Astrocyte (in vitro differentiated cells and primary cell): ENCODE measurements at regions not wholly inside any gene's neighbourhood (a gene's known extent, or its start where the extent isn't known, plus 50 kb on each side); places are given as distances from the start of the nearest gene placed in this dataset.

Source experiments
- DNase-seq: peaks from one replicate; pipeline ENCODE4 v3.0.0-alpha.2; 2010; ENCODE audit warnings: low read depth
- FAIRE-seq: peaks from 2 replicates; lab custom pipeline; 2011; peaks lifted over from hg19 to GRCh38; lab: Jason Lieb, UNC
- H2AFZ ChIP-seq: 2 replicates; pipeline ENCODE4 v1.6.0; 2012; ENCODE audit warnings: low read depth, low read length, inconsistent platforms
- H3K27ac ChIP-seq: 2 replicates; pipeline ENCODE4 v1.5.1; 2011; ENCODE audit warnings: low read depth, low read length, inconsistent platforms
- H3K27me3 ChIP-seq: 2 replicates; pipeline ENCODE4 v1.6.0; 2011; ENCODE audit warnings: low read length, inconsistent platforms; ENCODE audit not compliant: insufficient read depth
- H3K36me3 ChIP-seq: 2 replicates; pipeline ENCODE4 v1.5.1; 2011; ENCODE audit warnings: low read length, inconsistent platforms; ENCODE audit not compliant: insufficient read depth
- H3K4me1 ChIP-seq: 2 replicates; pipeline ENCODE4 v1.5.1; 2011; ENCODE audit warnings: low read length, inconsistent platforms; ENCODE audit not compliant: insufficient read depth
- H3K4me2 ChIP-seq: 2 replicates; pipeline ENCODE4 v1.6.0; 2012; ENCODE audit warnings: low read length, inconsistent platforms
- H3K4me3 ChIP-seq: 2 replicates; pipeline ENCODE4 v1.5.1; 2011; ENCODE audit warnings: low read depth, mild to moderate bottlenecking, low read length, inconsistent platforms; ENCODE audit not compliant: insufficient read depth
- H3K79me2 ChIP-seq: 2 replicates; pipeline ENCODE4 v1.6.0; 2012; ENCODE audit warnings: mild to moderate bottlenecking, low read length, inconsistent platforms; ENCODE audit not compliant: insufficient read depth
- H3K9ac ChIP-seq: 2 replicates; pipeline ENCODE4 v1.6.0; 2012; ENCODE audit warnings: mild to moderate bottlenecking, low read length, inconsistent platforms
- H3K9me3 ChIP-seq: 2 replicates; pipeline ENCODE4 v1.5.1; 2012; ENCODE audit warnings: low read depth, mild to moderate bottlenecking, low read length, inconsistent platforms; ENCODE audit not compliant: insufficient read depth
- H4K20me1 ChIP-seq: 2 replicates; pipeline ENCODE4 v1.6.0; 2012; ENCODE audit warnings: low read length, inconsistent platforms; ENCODE audit not compliant: insufficient read depth
- H3K27ac Mint-ChIP-seq: one replicate; pipeline ENCODE4 v1.8.0; 2021; ENCODE audit warnings: mild to moderate bottlenecking, mixed read lengths; ENCODE audit not compliant: unreplicated experiment
- H3K27me3 Mint-ChIP-seq: one replicate; pipeline ENCODE4 v1.8.0; 2021; ENCODE audit warnings: low read depth, mixed read lengths; ENCODE audit not compliant: unreplicated experiment
- H3K36me3 Mint-ChIP-seq: one replicate; pipeline ENCODE4 v1.8.0; 2021; ENCODE audit warnings: low read depth, mixed read lengths; ENCODE audit not compliant: unreplicated experiment
- H3K4me1 Mint-ChIP-seq: one replicate; pipeline ENCODE4 v1.8.0; 2021; ENCODE audit warnings: low read depth, mixed read lengths; ENCODE audit not compliant: unreplicated experiment
- H3K4me3 Mint-ChIP-seq: one replicate; pipeline ENCODE4 v1.8.0; 2021; ENCODE audit warnings: mild to moderate bottlenecking, moderate library complexity, mixed read lengths; ENCODE audit not compliant: unreplicated experiment
- H3K9me3 Mint-ChIP-seq: one replicate; pipeline ENCODE4 v1.8.0; 2021; ENCODE audit warnings: mild to moderate bottlenecking, mixed read lengths; ENCODE audit not compliant: unreplicated experiment
- EZH2 ChIP-seq: IDR thresholded peaks from 2 replicates; pipeline ENCODE4 v1.6.1; 2012; ENCODE audit warnings: mild to moderate bottlenecking, low read length, inconsistent platforms; ENCODE audit not compliant: insufficient read depth
- TF ChIP-seq, protein P1 (sequence below): IDR thresholded peaks from 2 replicates; pipeline ENCODE4 v1.5.1; 2011; ENCODE audit warnings: low read depth, mild to moderate bottlenecking, inconsistent platforms, low read length, moderate library complexity; ENCODE audit not compliant: insufficient read depth

DNA sequence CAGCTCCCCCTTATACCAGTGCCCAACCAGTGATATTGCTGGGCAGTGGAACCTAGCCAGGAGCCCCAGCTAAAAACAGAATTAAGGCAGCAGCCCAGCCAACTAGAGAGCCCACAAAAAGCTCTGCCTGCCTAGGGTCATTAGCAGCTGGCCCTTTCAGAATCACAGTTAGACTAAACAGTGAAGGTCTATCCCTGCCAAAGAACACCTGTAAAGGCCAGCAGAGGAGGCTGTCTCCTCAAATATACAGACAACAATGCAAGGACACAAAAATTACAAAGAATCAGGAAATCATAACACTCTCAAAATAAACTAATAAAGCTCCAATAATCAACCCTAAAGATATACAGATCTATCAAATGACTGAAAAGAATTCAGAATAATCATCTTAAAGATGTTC, 77.8 kb upstream of the HTR1E start:
- TF ChIP-seq EZH2 = no peak
- TF ChIP-seq, protein P1, sequence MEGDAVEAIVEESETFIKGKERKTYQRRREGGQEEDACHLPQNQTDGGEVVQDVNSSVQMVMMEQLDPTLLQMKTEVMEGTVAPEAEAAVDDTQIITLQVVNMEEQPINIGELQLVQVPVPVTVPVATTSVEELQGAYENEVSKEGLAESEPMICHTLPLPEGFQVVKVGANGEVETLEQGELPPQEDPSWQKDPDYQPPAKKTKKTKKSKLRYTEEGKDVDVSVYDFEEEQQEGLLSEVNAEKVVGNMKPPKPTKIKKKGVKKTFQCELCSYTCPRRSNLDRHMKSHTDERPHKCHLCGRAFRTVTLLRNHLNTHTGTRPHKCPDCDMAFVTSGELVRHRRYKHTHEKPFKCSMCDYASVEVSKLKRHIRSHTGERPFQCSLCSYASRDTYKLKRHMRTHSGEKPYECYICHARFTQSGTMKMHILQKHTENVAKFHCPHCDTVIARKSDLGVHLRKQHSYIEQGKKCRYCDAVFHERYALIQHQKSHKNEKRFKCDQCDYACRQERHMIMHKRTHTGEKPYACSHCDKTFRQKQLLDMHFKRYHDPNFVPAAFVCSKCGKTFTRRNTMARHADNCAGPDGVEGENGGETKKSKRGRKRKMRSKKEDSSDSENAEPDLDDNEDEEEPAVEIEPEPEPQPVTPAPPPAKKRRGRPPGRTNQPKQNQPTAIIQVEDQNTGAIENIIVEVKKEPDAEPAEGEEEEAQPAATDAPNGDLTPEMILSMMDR = no peak
- Mint-ChIP-seq H3K27me3 (no peaks in the 10 kb centered on the region), H3K4me3 (no peak overlapping the region), H3K4me1 (no peaks in the 10 kb centered on the region), H3K27ac (no peak overlapping the region), H3K36me3 (no peaks in the 10 kb centered on the region), H3K9me3 (no peaks in the 10 kb centered on the region)
- H2AFZ ChIP-seq = no peak overlapping the region
- H3K9me3 ChIP-seq = no peaks in the 10 kb centered on the region
- no peaks in the 10 kb centered on the region for H3K4me1 ChIP-seq
- no peak overlapping the region for H3K4me3 ChIP-seq
- H3K4me2 ChIP-seq = no peak overlapping the region
- no peaks in the 10 kb centered on the region for H4K20me1 ChIP-seq
- no peak for DNase-seq
- H3K79me2 ChIP-seq = no peaks in the 10 kb centered on the region
- H3K27ac ChIP-seq = no peak overlapping the region
- H3K27me3 ChIP-seq = no peaks in the 10 kb centered on the region
- no peak for FAIRE-seq
- no peak overlapping the region for H3K9ac ChIP-seq
- H3K36me3 ChIP-seq = no peaks in the 10 kb centered on the region

DNA sequence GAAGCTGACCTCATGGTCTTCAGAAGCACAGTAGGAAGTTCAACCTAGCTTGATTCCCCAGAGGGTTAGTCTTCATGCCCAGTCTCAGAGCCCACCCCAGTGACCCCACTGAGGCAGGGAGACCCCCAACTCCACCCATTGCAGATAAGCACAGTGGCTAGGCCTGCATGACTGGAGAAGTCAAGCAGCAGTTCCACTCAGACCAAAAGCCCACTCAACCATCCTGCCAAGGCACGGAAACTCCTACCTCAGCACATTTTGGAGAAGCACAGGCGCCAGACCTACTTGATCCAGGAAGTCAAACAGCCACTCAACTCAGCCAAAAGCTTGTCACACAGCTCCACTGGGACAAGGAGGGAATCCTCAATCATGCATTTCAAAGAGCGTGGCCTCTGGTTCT, 78.4 kb upstream of the HTR1E start:
- H3K4me3 ChIP-seq = no peak overlapping the region
- no peak overlapping the region for H3K27ac ChIP-seq
- H3K4me3 Mint-ChIP-seq = no peak overlapping the region
- no peaks in the 10 kb centered on the region for H3K4me1 Mint-ChIP-seq
- no peak overlapping the region for H3K4me2 ChIP-seq
- no peaks in the 10 kb centered on the region for H3K27me3 ChIP-seq
- no peaks in the 10 kb centered on the region for H3K79me2 ChIP-seq
- no peak overlapping the region for H3K27ac Mint-ChIP-seq
- H3K9me3 ChIP-seq = no peaks in the 10 kb centered on the region
- H4K20me1 ChIP-seq = no peaks in the 10 kb centered on the region
- no peaks in the 10 kb centered on the region for H3K4me1 ChIP-seq
- no peaks in the 10 kb centered on the region for H3K27me3 Mint-ChIP-seq
- FAIRE-seq = no peak
- no peaks in the 10 kb centered on the region for H3K9me3 Mint-ChIP-seq
- H2AFZ ChIP-seq = no peak overlapping the region
- no peak for DNase-seq
- TF ChIP-seq EZH2 = no peak
- TF ChIP-seq, protein P1 = no peak
- no peaks in the 10 kb centered on the region for H3K36me3 Mint-ChIP-seq
- H3K9ac ChIP-seq = no peak overlapping the region
- no peaks in the 10 kb centered on the region for H3K36me3 ChIP-seq

DNA sequence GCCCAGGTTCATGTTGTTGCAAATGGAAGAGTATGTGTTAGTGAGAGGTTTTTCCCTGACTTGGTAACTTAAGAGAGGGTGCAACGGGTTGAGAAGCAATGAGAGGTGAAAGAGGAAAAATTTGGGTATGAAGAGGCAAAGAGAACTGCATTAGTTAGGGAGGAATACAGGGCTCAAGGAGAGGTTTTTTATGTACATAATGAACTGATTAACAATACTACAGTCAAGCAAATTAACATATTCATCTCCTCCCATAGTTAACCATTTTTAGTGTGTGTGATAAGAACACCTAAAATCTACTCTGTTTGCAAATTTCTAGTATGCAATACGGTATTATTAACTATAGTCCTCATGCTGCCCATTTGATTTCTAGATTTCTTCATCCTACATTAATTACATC, 79.5 kb upstream of the HTR1E start:
- no peak overlapping the region for H3K27ac ChIP-seq
- TF ChIP-seq, protein P1 = no peak
- TF ChIP-seq EZH2 = no peak
- no peak overlapping the region for H3K4me3 ChIP-seq
- no peaks in the 10 kb centered on the region for H3K9me3 ChIP-seq
- no peaks in the 10 kb centered on the region for H4K20me1 ChIP-seq
- H3K79me2 ChIP-seq = no peaks in the 10 kb centered on the region
- no peaks in the 10 kb centered on the region for H3K4me1 ChIP-seq
- FAIRE-seq = no peak
- no peaks in the 10 kb centered on the region for H3K27me3 Mint-ChIP-seq
- DNase-seq = no peak
- no peaks in the 10 kb centered on the region for H3K36me3 ChIP-seq
- H2AFZ ChIP-seq = no peak overlapping the region
- H3K4me3 Mint-ChIP-seq = no peak overlapping the region
- H3K27me3 ChIP-seq = no peaks in the 10 kb centered on the region
- no peaks in the 10 kb centered on the region for H3K36me3 Mint-ChIP-seq
- H3K4me1 Mint-ChIP-seq = no peaks in the 10 kb centered on the region
- H3K9me3 Mint-ChIP-seq = no peaks in the 10 kb centered on the region
- no peak overlapping the region for H3K27ac Mint-ChIP-seq
- H3K4me2 ChIP-seq = no peak overlapping the region
- H3K9ac ChIP-seq = no peak overlapping the region
